OCI-LY3 (cell line): ENCODE measurements at regions not wholly inside any gene's neighbourhood (a gene's known extent, or its start where the extent isn't known, plus 50 kb on each side); places are given as distances from the start of the nearest gene placed in this dataset.

Experiments
- EZH2phosphoT487 ChIP-seq: fragments of 200-600 bp; shearing (Covaris generic); IDR thresholded peaks from 2 replicates; pipeline ENCODE4 v1.6.1; 2018; ENCODE audit warnings: antibody characterized with exemption, mixed run types, low read depth
- TF ChIP-seq, protein P1 (sequence below): fragments of 200-600, 300-600 bp; sonication (generic); IDR thresholded peaks from 2 replicates; pipeline ENCODE4 v1.5.1; 2014; ENCODE audit warnings: antibody characterized with exemption, low read length, low read depth

- TF ChIP-seq, protein P1, sequence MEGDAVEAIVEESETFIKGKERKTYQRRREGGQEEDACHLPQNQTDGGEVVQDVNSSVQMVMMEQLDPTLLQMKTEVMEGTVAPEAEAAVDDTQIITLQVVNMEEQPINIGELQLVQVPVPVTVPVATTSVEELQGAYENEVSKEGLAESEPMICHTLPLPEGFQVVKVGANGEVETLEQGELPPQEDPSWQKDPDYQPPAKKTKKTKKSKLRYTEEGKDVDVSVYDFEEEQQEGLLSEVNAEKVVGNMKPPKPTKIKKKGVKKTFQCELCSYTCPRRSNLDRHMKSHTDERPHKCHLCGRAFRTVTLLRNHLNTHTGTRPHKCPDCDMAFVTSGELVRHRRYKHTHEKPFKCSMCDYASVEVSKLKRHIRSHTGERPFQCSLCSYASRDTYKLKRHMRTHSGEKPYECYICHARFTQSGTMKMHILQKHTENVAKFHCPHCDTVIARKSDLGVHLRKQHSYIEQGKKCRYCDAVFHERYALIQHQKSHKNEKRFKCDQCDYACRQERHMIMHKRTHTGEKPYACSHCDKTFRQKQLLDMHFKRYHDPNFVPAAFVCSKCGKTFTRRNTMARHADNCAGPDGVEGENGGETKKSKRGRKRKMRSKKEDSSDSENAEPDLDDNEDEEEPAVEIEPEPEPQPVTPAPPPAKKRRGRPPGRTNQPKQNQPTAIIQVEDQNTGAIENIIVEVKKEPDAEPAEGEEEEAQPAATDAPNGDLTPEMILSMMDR = no peak
- no peak for TF ChIP-seq EZH2phosphoT487
Measured at GRCh38 chr12:92446083-92446460, 256.7 kb upstream of the PLEKHG7 start.
